ENCODE measurements at regions not wholly inside any gene's neighbourhood (a gene's known extent, or its start where the extent isn't known, plus 50 kb on each side); places are given as distances from the start of the nearest gene placed in this dataset.

GRCh38 chr4:180057299-180057721 lies 2185.9 kb upstream of the TENM3 start:
- Histone ChIP-seq H3K27me3 (peaks cover 85% of the 10 kb centered on the region), H3K4me1 (ENCODE audit: control insufficient read depth in 1 of 2, insufficient read depth in 1 of 2, low read depth in 1 of 2, low read length in 1 of 2) (no peaks in the 10 kb centered on the region), H3K4me3 (ENCODE audit: low read depth in 1 of 2, low read length in 1 of 2) (no peak overlapping the region), H3K27ac (no peak overlapping the region), H3K36me3 (no peaks in the 10 kb centered on the region), H3K9me3 (no peaks in the 10 kb centered on the region)
- no peak for TF ChIP-seq CTCF (IDR thresholded peaks at IDR 0.05)

GRCh38 chr4:180057891-180058671 lies 2185.1 kb upstream of the TENM3 start:
- H3K27ac ChIP-seq = no peak overlapping the region
- H3K27me3 ChIP-seq = peaks cover 93% of the 10 kb centered on the region
- no peaks in the 10 kb centered on the region for H3K9me3 ChIP-seq
- no peaks in the 10 kb centered on the region for H3K36me3 ChIP-seq
- no peaks in the 10 kb centered on the region for H3K4me1 ChIP-seq (ENCODE audit: control insufficient read depth in 1 of 2, insufficient read depth in 1 of 2, low read depth in 1 of 2, low read length in 1 of 2)
- H3K4me3 ChIP-seq (ENCODE audit: low read depth in 1 of 2, low read length in 1 of 2) = no peak overlapping the region
- no peak for TF ChIP-seq CTCF (IDR thresholded peaks at IDR 0.05)

- Histone ChIP-seq H3K36me3 (no peaks in the 10 kb centered on the region), H3K9me3 (no peaks in the 10 kb centered on the region), H3K27ac (no peak overlapping the region), H3K4me3 (ENCODE audit: low read depth in 1 of 2, low read length in 1 of 2) (no peak overlapping the region), H3K4me1 (ENCODE audit: control insufficient read depth in 1 of 2, insufficient read depth in 1 of 2, low read depth in 1 of 2, low read length in 1 of 2) (no peaks in the 10 kb centered on the region), H3K27me3 (peaks cover 98% of the 10 kb centered on the region)
- TF ChIP-seq CTCF (IDR thresholded peaks at IDR 0.05) = no peak
These were observed 2184.4 kb upstream of the TENM3 start for GRCh38 chr4:180058691-180059215.

GRCh38 chr4:180059216-180059881 lies 2183.9 kb upstream of the TENM3 start:
- Histone ChIP-seq H3K27me3 (peaks cover 99% of the 10 kb centered on the region), H3K4me3 (ENCODE audit: low read depth in 1 of 2, low read length in 1 of 2) (no peak overlapping the region)

More at GRCh38 chr4:180059216-180059881, 2183.9 kb upstream of the TENM3 start:
- Histone ChIP-seq H3K4me1 (ENCODE audit: control insufficient read depth in 1 of 2, insufficient read depth in 1 of 2, low read depth in 1 of 2, low read length in 1 of 2) (no peaks in the 10 kb centered on the region), H3K27ac (no peak overlapping the region), H3K9me3 (no peaks in the 10 kb centered on the region), H3K36me3 (no peaks in the 10 kb centered on the region)
- no peak for TF ChIP-seq CTCF (IDR thresholded peaks at IDR 0.05)
